ENCODE measurements at regions not wholly inside any gene's neighbourhood (a gene's known extent, or its start where the extent isn't known, plus 50 kb on each side); places are given as distances from the start of the nearest gene placed in this dataset.

DNA sequence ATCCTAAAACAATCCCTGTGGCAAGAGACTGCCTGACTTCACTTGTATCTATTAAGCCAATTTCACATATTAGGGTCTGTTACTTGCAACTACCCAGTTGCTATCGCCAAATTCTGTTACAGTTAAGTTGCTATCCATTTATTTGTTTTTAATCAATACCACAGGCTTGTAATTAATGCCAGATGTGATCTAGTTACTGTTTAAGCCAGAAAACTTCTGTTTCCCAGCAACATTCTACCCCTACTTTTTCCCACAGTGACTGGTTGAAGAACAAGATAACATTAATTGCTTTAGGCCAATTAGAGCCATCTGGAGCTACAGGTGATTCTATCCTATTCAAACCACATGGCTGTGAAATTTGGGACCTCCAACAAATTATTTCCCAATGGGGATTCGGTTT lies 131.3 kb downstream of the ALOX5 start:
- H3K4me3 ChIP-seq (replicated peaks in 1 of 2; ENCODE audit: low read depth in 2 of 2, low read length in 2 of 2) = no peak overlapping the region
- TF ChIP-seq, protein P1, sequence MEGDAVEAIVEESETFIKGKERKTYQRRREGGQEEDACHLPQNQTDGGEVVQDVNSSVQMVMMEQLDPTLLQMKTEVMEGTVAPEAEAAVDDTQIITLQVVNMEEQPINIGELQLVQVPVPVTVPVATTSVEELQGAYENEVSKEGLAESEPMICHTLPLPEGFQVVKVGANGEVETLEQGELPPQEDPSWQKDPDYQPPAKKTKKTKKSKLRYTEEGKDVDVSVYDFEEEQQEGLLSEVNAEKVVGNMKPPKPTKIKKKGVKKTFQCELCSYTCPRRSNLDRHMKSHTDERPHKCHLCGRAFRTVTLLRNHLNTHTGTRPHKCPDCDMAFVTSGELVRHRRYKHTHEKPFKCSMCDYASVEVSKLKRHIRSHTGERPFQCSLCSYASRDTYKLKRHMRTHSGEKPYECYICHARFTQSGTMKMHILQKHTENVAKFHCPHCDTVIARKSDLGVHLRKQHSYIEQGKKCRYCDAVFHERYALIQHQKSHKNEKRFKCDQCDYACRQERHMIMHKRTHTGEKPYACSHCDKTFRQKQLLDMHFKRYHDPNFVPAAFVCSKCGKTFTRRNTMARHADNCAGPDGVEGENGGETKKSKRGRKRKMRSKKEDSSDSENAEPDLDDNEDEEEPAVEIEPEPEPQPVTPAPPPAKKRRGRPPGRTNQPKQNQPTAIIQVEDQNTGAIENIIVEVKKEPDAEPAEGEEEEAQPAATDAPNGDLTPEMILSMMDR (IDR thresholded peaks at IDR 0.05; ENCODE audit: low read depth, low read length) = no peak
- no peak for DNase-seq (ENCODE audit: low read depth in 2 of 2)

DNA sequence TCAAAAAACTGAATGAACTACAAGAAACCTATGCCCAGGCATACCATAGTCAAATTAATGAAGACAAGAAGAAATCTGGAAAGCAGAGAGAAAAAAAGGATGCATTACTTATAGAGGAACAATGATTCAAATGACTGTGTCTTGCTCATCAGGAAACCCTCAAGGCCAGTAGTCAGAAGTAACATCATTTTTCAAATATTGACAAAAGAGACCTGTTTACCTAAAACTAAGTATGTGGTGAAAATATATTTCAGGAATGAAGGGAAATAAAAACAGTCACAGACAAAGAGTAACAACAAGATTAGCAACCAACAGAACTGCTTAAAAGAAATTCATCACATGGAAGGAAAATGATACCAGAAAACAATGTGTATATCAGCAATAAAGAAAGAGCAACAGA lies 128.4 kb downstream of the ALOX5 start:
- H3K4me3 ChIP-seq (replicated peaks in 1 of 2; ENCODE audit: low read depth in 2 of 2, low read length in 2 of 2) = no peak overlapping the region
- DNase-seq (ENCODE audit: low read depth in 2 of 2) = peak in 1 of 2 donors; percentile 23
- TF ChIP-seq, protein P1 (IDR thresholded peaks at IDR 0.05; ENCODE audit: low read depth, low read length) = no peak

DNA sequence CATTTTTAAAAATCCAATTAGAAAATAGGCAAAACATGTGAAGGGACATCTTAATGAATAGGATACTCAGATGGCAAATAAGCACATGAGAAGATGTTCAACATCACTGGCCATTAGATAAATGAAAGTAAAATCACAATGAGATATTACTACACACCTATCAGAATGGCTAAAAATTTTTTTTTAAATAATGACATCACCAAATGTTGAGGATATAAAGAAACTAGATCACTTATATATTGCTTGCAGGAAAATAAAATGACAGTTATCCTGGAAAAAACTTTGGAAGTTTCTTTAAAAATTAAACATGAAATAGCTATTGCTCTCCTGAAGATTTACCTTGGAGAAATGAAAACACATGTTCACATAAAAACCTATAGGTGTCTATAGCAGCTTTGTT lies 127.8 kb downstream of the ALOX5 start:
- DNase-seq (ENCODE audit: low read depth in 2 of 2) = no peak

DNA sequence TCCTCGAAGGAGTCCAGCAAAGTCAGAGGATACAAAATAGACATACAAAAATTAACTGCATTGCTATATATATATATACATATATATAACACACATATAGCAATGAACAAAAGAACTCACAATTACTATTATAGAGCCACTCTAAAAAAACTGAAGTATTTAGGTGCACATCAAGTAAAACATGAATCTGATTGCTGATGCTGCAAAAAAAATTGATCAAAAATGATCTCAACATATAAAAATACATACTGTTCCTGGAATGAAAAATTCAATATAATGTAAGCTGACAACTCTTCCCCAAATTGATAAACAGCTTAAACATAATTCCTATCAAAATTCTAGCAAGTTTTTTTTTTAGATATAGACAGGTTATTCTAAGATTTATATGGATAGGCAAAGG lies 126.8 kb downstream of the ALOX5 start:
- no peak overlapping the region for H3K4me3 ChIP-seq (replicated peaks in 1 of 2; ENCODE audit: low read depth in 2 of 2, low read length in 2 of 2)
- TF ChIP-seq, protein P1 (IDR thresholded peaks at IDR 0.05; ENCODE audit: low read depth, low read length) = no peak
- DNase-seq (ENCODE audit: low read depth in 2 of 2) = no peak

More for the DNA sequence above, 127.8 kb downstream of the ALOX5 start:
- no peak overlapping the region for H3K4me3 ChIP-seq (replicated peaks in 1 of 2; ENCODE audit: low read depth in 2 of 2, low read length in 2 of 2)
- TF ChIP-seq, protein P1 (IDR thresholded peaks at IDR 0.05; ENCODE audit: low read depth, low read length) = no peak

DNA sequence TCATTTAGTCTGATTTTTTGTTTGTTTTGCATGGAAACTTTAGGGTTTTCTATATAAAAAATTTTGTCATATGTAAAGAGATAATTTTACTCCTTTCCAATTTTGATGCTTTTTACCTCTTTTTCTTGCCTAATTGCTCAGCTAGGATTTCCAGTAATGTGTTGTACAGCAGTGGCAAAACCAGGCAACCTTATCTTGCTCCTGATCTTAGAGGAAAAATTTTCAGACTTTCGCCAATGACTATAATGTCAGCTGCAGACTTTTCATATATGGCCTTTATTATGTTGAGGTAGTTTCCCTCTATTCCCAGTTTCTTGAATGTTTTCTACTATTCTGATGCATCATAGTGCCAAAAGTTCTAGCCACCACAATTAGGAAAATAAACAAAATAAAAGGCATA lies 126.3 kb downstream of the ALOX5 start:
- DNase-seq (ENCODE audit: low read depth in 2 of 2) = no peak
- TF ChIP-seq, protein P1 (IDR thresholded peaks at IDR 0.05; ENCODE audit: low read depth, low read length) = no peak

DNA sequence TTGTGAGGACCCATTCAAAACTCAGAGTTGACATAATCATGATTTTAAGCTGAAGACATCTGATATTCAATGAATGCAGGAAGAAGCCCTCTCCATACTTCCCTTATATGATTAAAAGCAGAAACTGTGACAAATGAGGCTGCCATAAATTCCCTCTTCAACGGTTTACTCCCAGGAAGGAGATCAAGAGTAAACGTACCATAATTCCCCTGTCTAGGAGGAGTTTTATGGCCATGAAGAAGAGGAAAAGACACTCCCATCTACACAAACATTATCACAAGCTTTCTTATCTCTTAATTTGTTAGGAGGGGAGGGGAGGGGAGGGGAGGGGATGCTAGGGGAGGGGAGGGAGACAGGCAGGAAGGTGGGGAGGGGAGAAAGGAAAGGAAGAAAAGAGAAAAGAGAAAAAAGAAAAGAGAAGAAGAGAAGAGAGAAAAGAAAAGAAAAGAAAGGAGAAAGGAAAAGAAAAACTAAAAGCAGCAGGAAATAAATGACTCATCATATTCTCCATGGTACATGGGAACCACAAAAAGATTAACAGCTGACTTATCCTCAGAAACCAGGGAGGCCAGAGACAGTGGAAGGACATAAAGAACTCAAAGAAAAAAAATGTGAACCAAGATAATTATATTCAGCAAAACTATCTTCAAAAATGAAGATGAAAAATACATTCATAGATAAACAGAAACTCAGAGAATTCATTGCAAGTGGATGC lies 121.6 kb downstream of the ALOX5 start:
- no peak overlapping the region for H3K4me3 ChIP-seq (replicated peaks in 1 of 2; ENCODE audit: low read depth in 2 of 2, low read length in 2 of 2)
- TF ChIP-seq, protein P1 (IDR thresholded peaks at IDR 0.05; ENCODE audit: low read depth, low read length) = no peak
- peak in 1 of 2 donors; percentile 37 for DNase-seq (ENCODE audit: low read depth in 2 of 2)

More for the DNA sequence above, 126.3 kb downstream of the ALOX5 start:
- H3K4me3 ChIP-seq (replicated peaks in 1 of 2; ENCODE audit: low read depth in 2 of 2, low read length in 2 of 2) = no peak overlapping the region
